ENCODE measurements at regions not wholly inside any gene's neighbourhood (a gene's known extent, or its start where the extent isn't known, plus 50 kb on each side); places are given as distances from the start of the nearest gene placed in this dataset.
A peak's percentile ranks its signal among the peaks of the same experiment; 100 is the strongest.

- H3K4me1 ChIP-seq (ENCODE audit: control insufficient read depth in 1 of 2, extremely low read depth in 1 of 2, insufficient read depth in 2 of 2, low read length in 2 of 2): no peaks in the 10 kb centered on the region
- no peaks in the 10 kb centered on the region for H3K4me1 Mint-ChIP-seq
- no peaks in the 10 kb centered on the region for H3K9me3 Mint-ChIP-seq
- H3K27ac ChIP-seq (ENCODE audit: low read length): no peak overlapping the region
- CTCF ChIA-PET: no interaction called here
- H3K27ac Mint-ChIP-seq: no peak overlapping the region
- H3K36me3 Mint-ChIP-seq: no peaks in the 10 kb centered on the region
- POLR2A ChIA-PET: no interaction called here
- H3K27me3 Mint-ChIP-seq: no peaks in the 10 kb centered on the region
- DNase-seq (peak in 2 of 35 experiments; percentile 9 to 23), ATAC-seq (replicated peaks in 1 of 4) (no peak)
- 88% methylated on average over 1 of the region's 3 CpGs for WGBS (ENCODE audit: insufficient coverage)
- H3K36me3 ChIP-seq (ENCODE audit: control insufficient read depth in 2 of 2, extremely low read depth in 1 of 2, insufficient read depth in 1 of 2, low read length in 1 of 2): no peaks in the 10 kb centered on the region
- no peaks in the 10 kb centered on the region for H3K27me3 ChIP-seq (replicated peaks in 1 of 2; ENCODE audit: control insufficient read depth in 2 of 2, extremely low read depth in 1 of 2, insufficient read depth in 2 of 2, low read length in 1 of 2)
- no peak overlapping the region for H3K4me3 ChIP-seq (ENCODE audit: control insufficient read depth in 1 of 2, extremely low read depth in 1 of 2, low read length in 1 of 2)
- no peak overlapping the region for H3K4me3 Mint-ChIP-seq
- H3K9me3 ChIP-seq: no peaks in the 10 kb centered on the region
Observed at GRCh38 chr20:60228255-60228654, 270.0 kb downstream of the CDH26 start.

- no peak overlapping the region for H3K4me3 Mint-ChIP-seq
- H3K4me1 Mint-ChIP-seq: no peaks in the 10 kb centered on the region
- DNase-seq (no peak), ATAC-seq (replicated peaks in 1 of 4) (no peak)
- Histone ChIP-seq H3K27ac (ENCODE audit: low read length) (no peak overlapping the region), H3K4me1 (ENCODE audit: control insufficient read depth in 1 of 2, extremely low read depth in 1 of 2, insufficient read depth in 2 of 2, low read length in 2 of 2) (no peaks in the 10 kb centered on the region), H3K4me3 (ENCODE audit: control insufficient read depth in 1 of 2, extremely low read depth in 1 of 2, low read length in 1 of 2) (no peak overlapping the region), H3K36me3 (ENCODE audit: control insufficient read depth in 2 of 2, extremely low read depth in 1 of 2, insufficient read depth in 1 of 2, low read length in 1 of 2) (no peaks in the 10 kb centered on the region), H3K27me3 (replicated peaks in 1 of 2; ENCODE audit: control insufficient read depth in 2 of 2, extremely low read depth in 1 of 2, insufficient read depth in 2 of 2, low read length in 1 of 2) (no peaks in the 10 kb centered on the region), H3K9me3 (no peaks in the 10 kb centered on the region)
- POLR2A ChIA-PET: no interaction called here
- no peak overlapping the region for H3K27ac Mint-ChIP-seq
- H3K36me3 Mint-ChIP-seq: no peaks in the 10 kb centered on the region
- H3K27me3 Mint-ChIP-seq: peaks cover 2 to 3% of the 10 kb centered on the region in 2 donors
- H3K9me3 Mint-ChIP-seq: no peaks in the 10 kb centered on the region
- 65% methylated on average over 3 of the region's 4 CpGs for WGBS (ENCODE audit: insufficient coverage)
- CTCF ChIA-PET: no interaction called here
Observed at GRCh38 chr20:60232380-60232779, 274.2 kb downstream of the CDH26 start.

- WGBS (ENCODE audit: insufficient coverage): no CpG with 5 or more reads among the region's 3 CpGs
- DNase-seq: no peak
- H3K27ac Mint-ChIP-seq: no peak overlapping the region
- ATAC-seq (replicated peaks in 1 of 4): no peak
- no peaks in the 10 kb centered on the region for H3K9me3 Mint-ChIP-seq
- H3K27me3 Mint-ChIP-seq: peaks cover 2 to 6% of the 10 kb centered on the region in 2 donors
- Histone ChIP-seq H3K36me3 (ENCODE audit: control insufficient read depth in 2 of 2, extremely low read depth in 1 of 2, insufficient read depth in 1 of 2, low read length in 1 of 2) (no peaks in the 10 kb centered on the region), H3K4me1 (ENCODE audit: control insufficient read depth in 1 of 2, extremely low read depth in 1 of 2, insufficient read depth in 2 of 2, low read length in 2 of 2) (no peaks in the 10 kb centered on the region), H3K27me3 (replicated peaks in 1 of 2; ENCODE audit: control insufficient read depth in 2 of 2, extremely low read depth in 1 of 2, insufficient read depth in 2 of 2, low read length in 1 of 2) (peaks cover 0 to 3% of the 10 kb centered on the region in 2 experiments), H3K9me3 (no peaks in the 10 kb centered on the region), H3K27ac (ENCODE audit: low read length) (no peak overlapping the region), H3K4me3 (ENCODE audit: control insufficient read depth in 1 of 2, extremely low read depth in 1 of 2, low read length in 1 of 2) (no peak overlapping the region)
- no peak overlapping the region for H3K4me3 Mint-ChIP-seq
- no peaks in the 10 kb centered on the region for H3K36me3 Mint-ChIP-seq
- no peaks in the 10 kb centered on the region for H3K4me1 Mint-ChIP-seq
- CTCF ChIA-PET: no interaction called here
- POLR2A ChIA-PET: no interaction called here
Observed at GRCh38 chr20:60233018-60233630, 274.9 kb downstream of the CDH26 start.

- H3K27ac ChIP-seq (ENCODE audit: low read length): no peak overlapping the region
- H3K27me3 Mint-ChIP-seq: peaks cover 4 to 9% of the 10 kb centered on the region in 2 donors
- H3K4me3 Mint-ChIP-seq: no peak overlapping the region
- no peaks in the 10 kb centered on the region for H3K4me1 Mint-ChIP-seq
- DNase-seq: no peak
- no peak for ATAC-seq (replicated peaks in 1 of 4)
- ChIA-PET CTCF (interaction anchor here in 1 of 2 donors (0.6 kb wide), 1 partner anchor 27 kb away, joined by 3 read pairs; no protein-coding TSS in a partner anchor), POLR2A (no interaction called here)
- H3K36me3 ChIP-seq (ENCODE audit: control insufficient read depth in 2 of 2, extremely low read depth in 1 of 2, insufficient read depth in 1 of 2, low read length in 1 of 2): no peaks in the 10 kb centered on the region
- no peaks in the 10 kb centered on the region for H3K4me1 ChIP-seq (ENCODE audit: control insufficient read depth in 1 of 2, extremely low read depth in 1 of 2, insufficient read depth in 2 of 2, low read length in 2 of 2)
- H3K27me3 ChIP-seq (replicated peaks in 1 of 2; ENCODE audit: control insufficient read depth in 2 of 2, extremely low read depth in 1 of 2, insufficient read depth in 2 of 2, low read length in 1 of 2): peaks cover 0 to 17% of the 10 kb centered on the region in 2 experiments
- no CpG with 5 or more reads among the region's 1 CpG for WGBS (ENCODE audit: insufficient coverage)
- no peaks in the 10 kb centered on the region for H3K9me3 ChIP-seq
- no peak overlapping the region for H3K4me3 ChIP-seq (ENCODE audit: control insufficient read depth in 1 of 2, extremely low read depth in 1 of 2, low read length in 1 of 2)
- H3K36me3 Mint-ChIP-seq: no peaks in the 10 kb centered on the region
- no peaks in the 10 kb centered on the region for H3K9me3 Mint-ChIP-seq
- no peak overlapping the region for H3K27ac Mint-ChIP-seq
Observed at GRCh38 chr20:60236613-60237012, 278.4 kb downstream of the CDH26 start.

- H3K36me3 ChIP-seq (ENCODE audit: control insufficient read depth in 2 of 2, extremely low read depth in 1 of 2, insufficient read depth in 1 of 2, low read length in 1 of 2): no peaks in the 10 kb centered on the region
- no peaks in the 10 kb centered on the region for H3K9me3 ChIP-seq
- H3K27me3 ChIP-seq (replicated peaks in 1 of 2; ENCODE audit: control insufficient read depth in 2 of 2, extremely low read depth in 1 of 2, insufficient read depth in 2 of 2, low read length in 1 of 2): peaks cover 0 to 17% of the 10 kb centered on the region in 2 experiments
- Mint-ChIP-seq H3K4me1 (no peaks in the 10 kb centered on the region), H3K27me3 (peaks cover 4 to 9% of the 10 kb centered on the region in 2 donors), H3K4me3 (no peak overlapping the region), H3K9me3 (no peaks in the 10 kb centered on the region), H3K36me3 (no peaks in the 10 kb centered on the region), H3K27ac (no peak overlapping the region)
- POLR2A ChIA-PET: no interaction called here
- DNase-seq (no peak), ATAC-seq (replicated peaks in 1 of 4) (no peak)
- CTCF ChIA-PET: interaction anchor here (0.6 kb wide), 2 partner anchors 734 to 1788 kb away, joined by 3 read pairs; no protein-coding TSS in a partner anchor
- H3K27ac ChIP-seq (ENCODE audit: low read length): no peak overlapping the region
- H3K4me3 ChIP-seq (ENCODE audit: control insufficient read depth in 1 of 2, extremely low read depth in 1 of 2, low read length in 1 of 2): no peak overlapping the region
- H3K4me1 ChIP-seq (ENCODE audit: control insufficient read depth in 1 of 2, extremely low read depth in 1 of 2, insufficient read depth in 2 of 2, low read length in 2 of 2): no peaks in the 10 kb centered on the region
- 77% methylated on average over 6 of the region's 7 CpGs for WGBS (ENCODE audit: insufficient coverage)
Observed at GRCh38 chr20:60237981-60238380, 279.8 kb downstream of the CDH26 start.

- ATAC-seq (replicated peaks in 1 of 4) (no peak), DNase-seq (no peak)
- H3K9me3 ChIP-seq: no peaks in the 10 kb centered on the region
- Mint-ChIP-seq H3K4me1 (no peaks in the 10 kb centered on the region), H3K9me3 (no peaks in the 10 kb centered on the region), H3K27me3 (peaks cover 4 to 9% of the 10 kb centered on the region in 2 donors), H3K27ac (no peak overlapping the region), H3K36me3 (no peaks in the 10 kb centered on the region), H3K4me3 (no peak overlapping the region)
- peaks cover 0 to 17% of the 10 kb centered on the region in 2 experiments for H3K27me3 ChIP-seq (replicated peaks in 1 of 2; ENCODE audit: control insufficient read depth in 2 of 2, extremely low read depth in 1 of 2, insufficient read depth in 2 of 2, low read length in 1 of 2)
- CTCF ChIA-PET: no interaction called here
- no peaks in the 10 kb centered on the region for H3K4me1 ChIP-seq (ENCODE audit: control insufficient read depth in 1 of 2, extremely low read depth in 1 of 2, insufficient read depth in 2 of 2, low read length in 2 of 2)
- 59% methylated on average over 8 of the region's 11 CpGs for WGBS (ENCODE audit: insufficient coverage)
- H3K36me3 ChIP-seq (ENCODE audit: control insufficient read depth in 2 of 2, extremely low read depth in 1 of 2, insufficient read depth in 1 of 2, low read length in 1 of 2): no peaks in the 10 kb centered on the region
- POLR2A ChIA-PET: no interaction called here
- no peak overlapping the region for H3K4me3 ChIP-seq (ENCODE audit: control insufficient read depth in 1 of 2, extremely low read depth in 1 of 2, low read length in 1 of 2)
- H3K27ac ChIP-seq (ENCODE audit: low read length): no peak overlapping the region
Observed at GRCh38 chr20:60238992-60239660, 280.9 kb downstream of the CDH26 start.

All from T-cell (primary cell).